Vagina (tissue), 2 donors: ENCODE measurements at regions not wholly inside any gene's neighbourhood (a gene's known extent, or its start where the extent isn't known, plus 50 kb on each side); places are given as distances from the start of the nearest gene placed in this dataset.

Experiments
- DNase-seq, 2 donors: peaks; one replicate each; pipeline ENCODE4 v3.0.0-alpha.2; 2017; ENCODE audit errors: extremely low spot score in 2 of 2
- H3K27ac ChIP-seq: fragments of 200-600 bp; sonication (generic); one replicate; pipeline ENCODE4 v1.5.1; 2019
- H3K27me3 ChIP-seq: fragments of 200-600 bp; sonication (generic); one replicate; pipeline ENCODE4 v1.5.1; 2019
- H3K36me3 ChIP-seq, 2 donors: fragments of 200-600 bp; sonication (generic); one replicate each; pipeline ENCODE4 v1.5.1; 2017 to 2019
- H3K4me1 ChIP-seq: fragments of 200-600 bp; sonication (generic); one replicate; pipeline ENCODE4 v1.5.1; 2019
- H3K4me3 ChIP-seq, 2 donors: fragments of 200-600 bp; sonication (generic); 1 replicate in 1 of 2; 2 replicates in 1 of 2; pipeline ENCODE4 v1.5.1; 2016 to 2019
- H3K9me3 ChIP-seq: fragments of 200-600 bp; sonication (generic); one replicate; pipeline ENCODE4 v1.5.1; 2019
- CTCF ChIP-seq, 3 experiments: fragments of 450-650 bp in 2 of 3; fragments of 200-600 bp in 1 of 3; sonication (generic) in 1 of 3; IDR thresholded peaks; one replicate each; pipeline ENCODE4 v1.5.1; 2017 to 2019; ENCODE audit warnings: antibody characterized with exemption in 3 of 3, mild to moderate bottlenecking in 2 of 3, moderate library complexity in 2 of 3
- POLR2A ChIP-seq, 2 donors: fragments of 450-650 bp; IDR thresholded peaks; one replicate each; pipeline ENCODE4 v1.6.1; 2017; ENCODE audit warnings: antibody characterized with exemption in 2 of 2, mild to moderate bottlenecking in 2 of 2, moderate library complexity in 2 of 2
- POLR2AphosphoS5 ChIP-seq, 2 donors: sonication (generic); formaldehyde crosslinking; IDR thresholded peaks; one replicate each; pipeline ENCODE4 v1.9.0; 2017; ENCODE audit warnings: antibody characterized with exemption in 2 of 2, mild to moderate bottlenecking in 2 of 2, low read depth in 1 of 2; ENCODE audit not compliant: insufficient read depth in 1 of 2
- intact Hi-C: fragments of 100-400 bp; cut with DNase I; formaldehyde crosslinking; loops from one replicate; pipeline ENCODE4 v1.15.1; 2023

GRCh38 chr7:25389489-25390106, 161.3 kb upstream of the NPVF start:
- Histone ChIP-seq H3K4me1 (peaks cover 21% of the 10 kb centered on the region), H3K27ac (no peak overlapping the region), H3K4me3 (no peak overlapping the region), H3K9me3 (no peaks in the 10 kb centered on the region), H3K27me3 (no peaks in the 10 kb centered on the region), H3K36me3 (no peaks in the 10 kb centered on the region)
- intact Hi-C loops, result loop anchor here (5.0 kb wide), 3 partner anchors 127 to 463 kb away; no protein-coding TSS in a partner anchor
- TF ChIP-seq POLR2A (IDR thresholded peaks at IDR 0.05) (no peak), CTCF (IDR thresholded peaks at IDR 0.05) (peak in 1 of 3 experiments; percentile 46), POLR2AphosphoS5 (IDR thresholded peaks at IDR 0.05; ENCODE audit: insufficient read depth in 1 of 2, low read depth in 1 of 2) (peak in 1 of 2 donors; percentile 10)
- DNase-seq, result no peak

- no peaks in the 10 kb centered on the region for H3K27me3 ChIP-seq
- no peaks in the 10 kb centered on the region for H3K9me3 ChIP-seq
- H3K27ac ChIP-seq, result no peak overlapping the region
- no peak overlapping the region for H3K4me3 ChIP-seq
- H3K4me1 ChIP-seq, result peaks cover 3% of the 10 kb centered on the region
- TF ChIP-seq POLR2AphosphoS5 (IDR thresholded peaks at IDR 0.05; ENCODE audit: insufficient read depth in 1 of 2, low read depth in 1 of 2), result peak in 1 of 2 donors; percentile 10
- peak in 1 of 3 experiments; percentile 51 for TF ChIP-seq CTCF (IDR thresholded peaks at IDR 0.05)
- TF ChIP-seq POLR2A (IDR thresholded peaks at IDR 0.05), result no peak
- H3K36me3 ChIP-seq, result no peaks in the 10 kb centered on the region
- intact Hi-C loops, result loop anchor here (5.0 kb wide), 2 partner anchors 176 to 461 kb away; no protein-coding TSS in a partner anchor
- no peak for DNase-seq
Observed at GRCh38 chr7:25391295-25391861, 163.1 kb upstream of the NPVF start.

GRCh38 chr7:25391961-25392587, 163.8 kb upstream of the NPVF start:
- no peak for DNase-seq
- no peaks in the 10 kb centered on the region for H3K4me1 ChIP-seq

GRCh38 chr7:25392588-25393338, 164.5 kb upstream of the NPVF start:
- no peak for DNase-seq

More at GRCh38 chr7:25391961-25392587, 163.8 kb upstream of the NPVF start:
- Histone ChIP-seq H3K4me3 (no peak overlapping the region), H3K27ac (no peak overlapping the region), H3K9me3 (no peaks in the 10 kb centered on the region), H3K27me3 (no peaks in the 10 kb centered on the region), H3K36me3 (no peaks in the 10 kb centered on the region)
- intact Hi-C loops, result loop anchor here (5.0 kb wide), 2 partner anchors 175 to 460 kb away; no protein-coding TSS in a partner anchor
- TF ChIP-seq CTCF (IDR thresholded peaks at IDR 0.05), result no peak
- no peak for TF ChIP-seq POLR2AphosphoS5 (IDR thresholded peaks at IDR 0.05; ENCODE audit: insufficient read depth in 1 of 2, low read depth in 1 of 2)
- no peak for TF ChIP-seq POLR2A (IDR thresholded peaks at IDR 0.05)

More at GRCh38 chr7:25392588-25393338, 164.5 kb upstream of the NPVF start:
- no peak for TF ChIP-seq POLR2A (IDR thresholded peaks at IDR 0.05)
- no peak for TF ChIP-seq POLR2AphosphoS5 (IDR thresholded peaks at IDR 0.05; ENCODE audit: insufficient read depth in 1 of 2, low read depth in 1 of 2)
- no peak for TF ChIP-seq CTCF (IDR thresholded peaks at IDR 0.05)
- H3K36me3 ChIP-seq, result no peaks in the 10 kb centered on the region
- H3K27ac ChIP-seq, result no peak overlapping the region
- no peak overlapping the region for H3K4me3 ChIP-seq
- H3K9me3 ChIP-seq, result no peaks in the 10 kb centered on the region
- intact Hi-C loops, result loop anchor here (5.0 kb wide), 2 partner anchors 175 to 460 kb away; no protein-coding TSS in a partner anchor
- no peaks in the 10 kb centered on the region for H3K4me1 ChIP-seq
- no peaks in the 10 kb centered on the region for H3K27me3 ChIP-seq
